Endothelial cell (in vitro differentiated cells): ENCODE measurements at regions not wholly inside any gene's neighbourhood (a gene's known extent, or its start where the extent isn't known, plus 50 kb on each side); places are given as distances from the start of the nearest gene placed in this dataset.

Experiments
- DNase-seq: peaks from one replicate; pipeline ENCODE4 v3.0.0; 2021; ENCODE audit warnings: low spot score
- H3K27ac Mint-ChIP-seq: one replicate; pipeline ENCODE4 v1.8.0; 2021; ENCODE audit warnings: mixed read lengths, inconsistent platforms; ENCODE audit not compliant: unreplicated experiment
- H3K27me3 Mint-ChIP-seq: one replicate; pipeline ENCODE4 v1.8.0; 2021; ENCODE audit warnings: mild to moderate bottlenecking, moderate library complexity, mixed read lengths, inconsistent platforms; ENCODE audit not compliant: unreplicated experiment
- H3K36me3 Mint-ChIP-seq: one replicate; pipeline ENCODE4 v1.8.0; 2021; ENCODE audit warnings: mild to moderate bottlenecking, low read depth, mixed read lengths, inconsistent platforms; ENCODE audit not compliant: unreplicated experiment
- H3K4me1 Mint-ChIP-seq: one replicate; pipeline ENCODE4 v1.8.0; 2021; ENCODE audit warnings: mild to moderate bottlenecking, mixed read lengths, inconsistent platforms; ENCODE audit not compliant: unreplicated experiment
- H3K4me3 Mint-ChIP-seq: one replicate; pipeline ENCODE4 v1.8.0; 2021; ENCODE audit warnings: mild to moderate bottlenecking, mixed read lengths, inconsistent platforms; ENCODE audit not compliant: unreplicated experiment
- H3K9me3 Mint-ChIP-seq: one replicate; pipeline ENCODE4 v1.8.0; 2021; ENCODE audit warnings: mixed read lengths, inconsistent platforms; ENCODE audit not compliant: unreplicated experiment
- CTCF ChIP-seq: fragments of 200-600 bp; sonication (generic); IDR thresholded peaks from one replicate; pipeline ENCODE4 v1.5.0; 2021; ENCODE audit warnings: antibody characterized with exemption; ENCODE audit not compliant: unreplicated experiment

GRCh38 chr10:124339119-124340032 is 79.3 kb downstream of the OAT start:
- no peak for TF ChIP-seq CTCF
- Mint-ChIP-seq H3K4me1 (no peaks in the 10 kb centered on the region), H3K27ac (no peak overlapping the region), H3K27me3 (peaks cover 3% of the 10 kb centered on the region), H3K36me3 (no peaks in the 10 kb centered on the region), H3K9me3 (no peaks in the 10 kb centered on the region), H3K4me3 (no peak overlapping the region)
- no peak for DNase-seq

GRCh38 chr10:124338276-124338925 is 80.3 kb downstream of the OAT start:
- no peak for DNase-seq
- Mint-ChIP-seq H3K9me3 (no peaks in the 10 kb centered on the region), H3K36me3 (no peaks in the 10 kb centered on the region), H3K27me3 (peaks cover 3% of the 10 kb centered on the region), H3K27ac (no peak overlapping the region), H3K4me3 (no peak overlapping the region), H3K4me1 (no peaks in the 10 kb centered on the region)
- TF ChIP-seq CTCF, result no peak

- H3K4me1 Mint-ChIP-seq, result no peaks in the 10 kb centered on the region
- no peak overlapping the region for H3K27ac Mint-ChIP-seq
- TF ChIP-seq CTCF, result no peak
- no peaks in the 10 kb centered on the region for H3K36me3 Mint-ChIP-seq
- no peaks in the 10 kb centered on the region for H3K9me3 Mint-ChIP-seq
- H3K4me3 Mint-ChIP-seq, result no peak overlapping the region
- DNase-seq, result no peak
- peaks cover 7% of the 10 kb centered on the region for H3K27me3 Mint-ChIP-seq
Observed at GRCh38 chr10:124336186-124336585, 82.5 kb downstream of the OAT start.

GRCh38 chr10:124333931-124334330 is 84.8 kb downstream of the OAT start:
- H3K9me3 Mint-ChIP-seq, result no peaks in the 10 kb centered on the region
- no peaks in the 10 kb centered on the region for H3K4me1 Mint-ChIP-seq
- TF ChIP-seq CTCF, result no peak
- peaks cover 4% of the 10 kb centered on the region for H3K27me3 Mint-ChIP-seq
- no peak for DNase-seq
- H3K27ac Mint-ChIP-seq, result no peak overlapping the region
- no peak overlapping the region for H3K4me3 Mint-ChIP-seq
- no peaks in the 10 kb centered on the region for H3K36me3 Mint-ChIP-seq

GRCh38 chr10:124332426-124332825 is 86.3 kb downstream of the OAT start:
- no peak for DNase-seq
- Mint-ChIP-seq H3K27ac (no peak overlapping the region), H3K4me3 (no peak overlapping the region), H3K4me1 (no peaks in the 10 kb centered on the region), H3K27me3 (peaks cover 4% of the 10 kb centered on the region), H3K36me3 (no peaks in the 10 kb centered on the region), H3K9me3 (no peaks in the 10 kb centered on the region)
- no peak for TF ChIP-seq CTCF
